GM23248 (cell line): ENCODE measurements at regions not wholly inside any gene's neighbourhood (a gene's known extent, or its start where the extent isn't known, plus 50 kb on each side); places are given as distances from the start of the nearest gene placed in this dataset.

ENCODE experiments used
- EZH2 ChIP-seq: fragments of 200-600 bp; sonication (generic); IDR thresholded peaks from 2 replicates; pipeline ENCODE4 v1.6.1; 2018; ENCODE audit warnings: antibody characterized with exemption, mild to moderate bottlenecking; ENCODE audit not compliant: insufficient read depth, poor library complexity, severe bottlenecking
- EZH2phosphoT487 ChIP-seq: fragments of 200-600 bp; sonication (generic); IDR thresholded peaks from 2 replicates; pipeline ENCODE4 v1.6.1; 2018; ENCODE audit warnings: antibody characterized with exemption, moderate library complexity, mild to moderate bottlenecking, low read depth; ENCODE audit not compliant: insufficient read depth

- TF ChIP-seq EZH2 (no peak), EZH2phosphoT487 (no peak)
Measured at GRCh38 chr2:55999790-56000189, 76.2 kb upstream of the EFEMP1 start.
